ENCODE measurements at regions not wholly inside any gene's neighbourhood (a gene's known extent, or its start where the extent isn't known, plus 50 kb on each side); places are given as distances from the start of the nearest gene placed in this dataset.

GRCh38 chr12:67826148-67826547, 163.1 kb upstream of the IFNG-AS1 start:
- ChIA-PET POLR2A (no interaction called here), CTCF (no interaction called here)
- no peak overlapping the region for H3K4me3 ChIP-seq (ENCODE audit: low read depth, low read length)
- no peak for TF ChIP-seq CTCF (IDR thresholded peaks at IDR 0.05; ENCODE audit: insufficient read depth, low read length, missing control alignments)
- no peak for DNase-seq (ENCODE audit: low read depth, low spot score)

- no peak for DNase-seq (ENCODE audit: low read depth, low spot score)
- no peak for TF ChIP-seq CTCF (IDR thresholded peaks at IDR 0.05; ENCODE audit: insufficient read depth, low read length, missing control alignments)
- CTCF ChIA-PET = no interaction called here
- H3K4me3 ChIP-seq (ENCODE audit: low read depth, low read length) = peak overlapping the region; percentile 64
- POLR2A ChIA-PET = interaction anchor here (0.8 to 1.3 kb wide), 3 partner anchors 82 to 146 kb away, joined by 3 to 4 read pairs (median 3); no protein-coding TSS in a partner anchor
These were observed 162.1 kb upstream of the IFNG-AS1 start for GRCh38 chr12:67826946-67827720.

- DNase-seq (ENCODE audit: low read depth, low spot score) = peak; percentile 97
- ChIA-PET POLR2A (interaction anchor here (0.7 to 1.3 kb wide), 3 partner anchors 81 to 115 kb away, joined by 3 to 4 read pairs (median 3); no protein-coding TSS in a partner anchor), CTCF (no interaction called here)
- peak overlapping the region; percentile 64 for H3K4me3 ChIP-seq (ENCODE audit: low read depth, low read length)
- no peak for TF ChIP-seq CTCF (IDR thresholded peaks at IDR 0.05; ENCODE audit: insufficient read depth, low read length, missing control alignments)
These were observed 161.3 kb upstream of the IFNG-AS1 start for GRCh38 chr12:67827820-67828383.

GRCh38 chr12:67829896-67830295, 159.4 kb upstream of the IFNG-AS1 start:
- no peak for TF ChIP-seq CTCF (IDR thresholded peaks at IDR 0.05; ENCODE audit: insufficient read depth, low read length, missing control alignments)
- ChIA-PET POLR2A (no interaction called here), CTCF (no interaction called here)
- H3K4me3 ChIP-seq (ENCODE audit: low read depth, low read length) = no peak overlapping the region
- no peak for DNase-seq (ENCODE audit: low read depth, low spot score)

GRCh38 chr12:67832155-67832554, 157.1 kb upstream of the IFNG-AS1 start:
- no peak for TF ChIP-seq CTCF (IDR thresholded peaks at IDR 0.05; ENCODE audit: insufficient read depth, low read length, missing control alignments)
- ChIA-PET CTCF (no interaction called here), POLR2A (no interaction called here)
- no peak overlapping the region for H3K4me3 ChIP-seq (ENCODE audit: low read depth, low read length)
- DNase-seq (ENCODE audit: low read depth, low spot score) = no peak

- DNase-seq (ENCODE audit: low read depth, low spot score) = no peak
- POLR2A ChIA-PET = no interaction called here
- TF ChIP-seq CTCF (IDR thresholded peaks at IDR 0.05; ENCODE audit: insufficient read depth, low read length, missing control alignments) = no peak
- CTCF ChIA-PET = no interaction called here
- H3K4me3 ChIP-seq (ENCODE audit: low read depth, low read length) = no peak overlapping the region
These were observed 155.6 kb upstream of the IFNG-AS1 start for GRCh38 chr12:67833602-67834001.

All from AG04449 (cell line).